SK-N-SH (cell line): ENCODE measurements at regions not wholly inside any gene's neighbourhood (a gene's known extent, or its start where the extent isn't known, plus 50 kb on each side); places are given as distances from the start of the nearest gene placed in this dataset.

Experiments used
- CTCF ChIP-seq: fragments of 200-600 bp; sonication (generic); IDR thresholded peaks from 2 replicates; pipeline ENCODE4 v1.6.1; 2017; ENCODE audit warnings: antibody characterized with exemption, mild to moderate bottlenecking, moderate library complexity
- EP300 ChIP-seq, 2 experiments: IDR thresholded peaks; 2 replicates each; pipeline versions ENCODE4 v1.4.0 to v1.6.1; 2012; ENCODE audit warnings: borderline replicate concordance in 1 of 2, low read depth in 1 of 2, low read length in 1 of 2
- FOXJ3 ChIP-seq: sonication (generic); formaldehyde crosslinking; IDR thresholded peaks from 2 replicates; pipeline ENCODE4 v1.5.1; 2020; ENCODE audit warnings: mild to moderate bottlenecking, missing genetic modification reagents
- GATA2 ChIP-seq: sonication (generic); formaldehyde crosslinking; IDR thresholded peaks from 2 replicates; pipeline ENCODE4 v1.5.0; 2020; ENCODE audit warnings: mild to moderate bottlenecking, missing genetic modification reagents
- JUND ChIP-seq: IDR thresholded peaks from 2 replicates; pipeline ENCODE4 v1.4.0; 2012
- NFIC ChIP-seq: IDR thresholded peaks from 2 replicates; pipeline ENCODE4 v1.4.0; 2012; ENCODE audit warnings: borderline replicate concordance
- POLR2AphosphoS5 ChIP-seq: IDR thresholded peaks from 2 replicates; pipeline ENCODE4 v1.6.1; 2012; ENCODE audit warnings: low read depth, low read length
- RXRA ChIP-seq: IDR thresholded peaks from 2 replicates; pipeline ENCODE4 v1.4.0; 2012; ENCODE audit warnings: low read depth, mild to moderate bottlenecking, borderline replicate concordance
- TAF1 ChIP-seq: IDR thresholded peaks from 2 replicates; pipeline ENCODE4 v1.6.1; 2012; ENCODE audit warnings: low read depth, mild to moderate bottlenecking, low read length, moderate library complexity, borderline replicate concordance
- TEAD4 ChIP-seq: IDR thresholded peaks from 2 replicates; pipeline ENCODE4 v1.4.0; 2012; ENCODE audit warnings: mild to moderate bottlenecking, borderline replicate concordance; ENCODE audit not compliant: insufficient read depth
- YY1 ChIP-seq: IDR thresholded peaks from 2 replicates; pipeline ENCODE4 v1.4.0; 2012; ENCODE audit warnings: low read depth, mild to moderate bottlenecking
- ZBTB33 ChIP-seq: IDR thresholded peaks from 2 replicates; pipeline ENCODE4 v1.4.0; 2012; ENCODE audit warnings: low read depth, borderline replicate concordance

- TF ChIP-seq CTCF, result no peak
- TF ChIP-seq TAF1, result no peak
- no peak for TF ChIP-seq EP300 (IDR thresholded peaks at IDR 0.05; ENCODE audit: borderline replicate concordance in 1 of 2, low read depth in 1 of 2, low read length in 1 of 2)
- TF ChIP-seq ZBTB33, result no peak
- no peak for TF ChIP-seq JUND
- TF ChIP-seq FOXJ3 (CRISPR knock-in tag), result no peak
- no peak for TF ChIP-seq TEAD4
- no peak for TF ChIP-seq RXRA
- TF ChIP-seq POLR2AphosphoS5, result no peak
- no peak for TF ChIP-seq GATA2 (CRISPR knock-in tag)
- TF ChIP-seq NFIC, result no peak
- TF ChIP-seq YY1, result no peak
These were observed 637.6 kb downstream of the TDRD15 start for GRCh38 chr2:21761361-21761760.
